ENCODE measurements at regions not wholly inside any gene's neighbourhood (a gene's known extent, or its start where the extent isn't known, plus 50 kb on each side); places are given as distances from the start of the nearest gene placed in this dataset.

DNA sequence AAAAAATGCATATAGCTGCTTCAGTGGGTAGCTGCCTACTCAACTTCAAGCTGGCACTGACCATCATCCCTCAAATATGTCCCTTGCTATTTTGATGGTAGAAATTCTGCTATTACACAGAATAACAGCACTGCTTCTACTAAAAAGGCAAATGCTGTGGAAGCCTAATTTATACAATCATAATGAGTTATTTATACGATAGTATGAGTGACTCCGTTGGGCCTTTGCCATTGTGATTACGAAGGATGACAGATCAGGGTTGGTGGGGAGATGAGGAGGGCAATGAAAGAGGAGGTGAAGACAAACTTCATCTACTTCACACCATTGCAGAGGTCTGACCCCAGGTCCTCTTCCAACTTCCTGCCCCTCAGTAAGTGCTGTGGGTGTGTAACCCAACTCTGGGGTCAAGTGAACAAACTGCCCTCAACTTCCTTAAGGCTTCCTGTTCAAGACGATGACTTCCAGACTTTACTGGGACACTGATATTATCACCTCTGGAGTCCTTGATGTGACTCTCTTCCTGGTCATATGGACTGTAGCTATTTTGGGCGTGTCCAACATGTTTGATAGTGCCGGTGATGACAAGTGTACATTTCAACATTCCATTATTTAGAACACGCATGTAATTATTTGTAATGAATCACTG is 74.1 kb upstream of the RPS23 start (continued):
- TF ChIP-seq MEIS2 (IDR thresholded peaks at IDR 0.05; ENCODE audit: partially characterized antibody) (peak; percentile 30), SRSF7 (optimal IDR thresholded peaks at IDR 0.05; ENCODE audit: low read depth, low read length) (no peak), MEF2A (IDR thresholded peaks at IDR 0.05; ENCODE audit: control insufficient read depth, low read depth, low read length) (no peak), CREM (IDR thresholded peaks at IDR 0.05; ENCODE audit: low read depth) (no peak), HSF4 (CRISPR knock-in tag; IDR thresholded peaks at IDR 0.05; ENCODE audit: borderline replicate concordance) (0 out of 2 replicates have a peak, but pooled peaks have one; percentile 61), ETV6 (IDR thresholded peaks at IDR 0.05; ENCODE audit: borderline replicate concordance in 1 of 2, low read depth in 2 of 2, low read length in 1 of 2) (peak in 1 of 2 experiments; percentile 63; a peak in 1 of 4 replicates), ETV6 (CRISPR knock-in tag; IDR thresholded peaks at IDR 0.05; ENCODE audit: borderline replicate concordance) (no peak), MED1 (CRISPR knock-in tag; IDR thresholded peaks at IDR 0.05; ENCODE audit: borderline replicate concordance) (no peak), ZNF717 (CRISPR knock-in tag; IDR thresholded peaks at IDR 0.05) (no peak)
- TF ChIP-seq, protein P1, sequence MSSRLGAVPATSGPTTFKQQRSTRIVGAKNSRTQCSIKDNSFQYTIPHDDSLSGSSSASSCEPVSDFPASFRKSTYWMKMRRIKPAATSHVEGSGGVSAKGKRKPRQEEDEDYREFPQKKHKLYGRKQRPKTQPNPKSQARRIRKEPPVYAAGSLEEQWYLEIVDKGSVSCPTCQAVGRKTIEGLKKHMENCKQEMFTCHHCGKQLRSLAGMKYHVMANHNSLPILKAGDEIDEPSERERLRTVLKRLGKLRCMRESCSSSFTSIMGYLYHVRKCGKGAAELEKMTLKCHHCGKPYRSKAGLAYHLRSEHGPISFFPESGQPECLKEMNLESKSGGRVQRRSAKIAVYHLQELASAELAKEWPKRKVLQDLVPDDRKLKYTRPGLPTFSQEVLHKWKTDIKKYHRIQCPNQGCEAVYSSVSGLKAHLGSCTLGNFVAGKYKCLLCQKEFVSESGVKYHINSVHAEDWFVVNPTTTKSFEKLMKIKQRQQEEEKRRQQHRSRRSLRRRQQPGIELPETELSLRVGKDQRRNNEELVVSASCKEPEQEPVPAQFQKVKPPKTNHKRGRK (tag; IDR thresholded peaks at IDR 0.05): no peak
- TF ChIP-seq, protein P2, sequence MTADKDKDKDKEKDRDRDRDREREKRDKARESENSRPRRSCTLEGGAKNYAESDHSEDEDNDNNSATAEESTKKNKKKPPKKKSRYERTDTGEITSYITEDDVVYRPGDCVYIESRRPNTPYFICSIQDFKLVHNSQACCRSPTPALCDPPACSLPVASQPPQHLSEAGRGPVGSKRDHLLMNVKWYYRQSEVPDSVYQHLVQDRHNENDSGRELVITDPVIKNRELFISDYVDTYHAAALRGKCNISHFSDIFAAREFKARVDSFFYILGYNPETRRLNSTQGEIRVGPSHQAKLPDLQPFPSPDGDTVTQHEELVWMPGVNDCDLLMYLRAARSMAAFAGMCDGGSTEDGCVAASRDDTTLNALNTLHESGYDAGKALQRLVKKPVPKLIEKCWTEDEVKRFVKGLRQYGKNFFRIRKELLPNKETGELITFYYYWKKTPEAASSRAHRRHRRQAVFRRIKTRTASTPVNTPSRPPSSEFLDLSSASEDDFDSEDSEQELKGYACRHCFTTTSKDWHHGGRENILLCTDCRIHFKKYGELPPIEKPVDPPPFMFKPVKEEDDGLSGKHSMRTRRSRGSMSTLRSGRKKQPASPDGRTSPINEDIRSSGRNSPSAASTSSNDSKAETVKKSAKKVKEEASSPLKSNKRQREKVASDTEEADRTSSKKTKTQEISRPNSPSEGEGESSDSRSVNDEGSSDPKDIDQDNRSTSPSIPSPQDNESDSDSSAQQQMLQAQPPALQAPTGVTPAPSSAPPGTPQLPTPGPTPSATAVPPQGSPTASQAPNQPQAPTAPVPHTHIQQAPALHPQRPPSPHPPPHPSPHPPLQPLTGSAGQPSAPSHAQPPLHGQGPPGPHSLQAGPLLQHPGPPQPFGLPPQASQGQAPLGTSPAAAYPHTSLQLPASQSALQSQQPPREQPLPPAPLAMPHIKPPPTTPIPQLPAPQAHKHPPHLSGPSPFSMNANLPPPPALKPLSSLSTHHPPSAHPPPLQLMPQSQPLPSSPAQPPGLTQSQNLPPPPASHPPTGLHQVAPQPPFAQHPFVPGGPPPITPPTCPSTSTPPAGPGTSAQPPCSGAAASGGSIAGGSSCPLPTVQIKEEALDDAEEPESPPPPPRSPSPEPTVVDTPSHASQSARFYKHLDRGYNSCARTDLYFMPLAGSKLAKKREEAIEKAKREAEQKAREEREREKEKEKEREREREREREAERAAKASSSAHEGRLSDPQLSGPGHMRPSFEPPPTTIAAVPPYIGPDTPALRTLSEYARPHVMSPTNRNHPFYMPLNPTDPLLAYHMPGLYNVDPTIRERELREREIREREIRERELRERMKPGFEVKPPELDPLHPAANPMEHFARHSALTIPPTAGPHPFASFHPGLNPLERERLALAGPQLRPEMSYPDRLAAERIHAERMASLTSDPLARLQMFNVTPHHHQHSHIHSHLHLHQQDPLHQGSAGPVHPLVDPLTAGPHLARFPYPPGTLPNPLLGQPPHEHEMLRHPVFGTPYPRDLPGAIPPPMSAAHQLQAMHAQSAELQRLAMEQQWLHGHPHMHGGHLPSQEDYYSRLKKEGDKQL (CRISPR knock-in tag; IDR thresholded peaks at IDR 0.05; ENCODE audit: borderline replicate concordance): no peak
- TF ChIP-seq, protein P3, sequence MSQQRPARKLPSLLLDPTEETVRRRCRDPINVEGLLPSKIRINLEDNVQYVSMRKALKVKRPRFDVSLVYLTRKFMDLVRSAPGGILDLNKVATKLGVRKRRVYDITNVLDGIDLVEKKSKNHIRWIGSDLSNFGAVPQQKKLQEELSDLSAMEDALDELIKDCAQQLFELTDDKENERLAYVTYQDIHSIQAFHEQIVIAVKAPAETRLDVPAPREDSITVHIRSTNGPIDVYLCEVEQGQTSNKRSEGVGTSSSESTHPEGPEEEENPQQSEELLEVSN (IDR thresholded peaks at IDR 0.05; ENCODE audit: borderline replicate concordance in 1 of 2, extremely low read depth in 1 of 2, insufficient read depth in 1 of 2, insufficient read length in 1 of 2, low read depth in 1 of 2, low read length in 1 of 2, poor library complexity in 1 of 2, severe bottlenecking in 1 of 2): no peak
